ENCODE measurements at regions not wholly inside any gene's neighbourhood (a gene's known extent, or its start where the extent isn't known, plus 50 kb on each side); places are given as distances from the start of the nearest gene placed in this dataset.
A peak's percentile ranks its signal among the peaks of the same experiment; 100 is the strongest.

DNA sequence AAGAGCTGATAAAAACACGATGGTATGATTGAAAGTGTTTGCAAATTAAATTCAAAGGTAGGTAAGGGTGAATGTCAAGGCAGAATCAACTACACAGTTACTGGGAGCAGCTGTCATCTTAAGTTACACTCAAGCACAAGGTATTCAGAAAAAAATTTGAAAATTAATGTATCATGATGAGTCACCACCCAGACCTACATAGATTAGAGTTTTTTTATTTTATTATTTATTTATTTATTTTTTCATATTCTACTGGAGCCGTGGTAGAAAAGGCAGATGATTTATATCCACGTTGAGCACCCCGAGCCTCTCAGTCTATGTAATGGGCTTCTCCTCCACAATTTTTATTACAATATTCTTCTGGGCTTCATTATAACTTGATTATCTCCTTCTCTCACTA lies 728.9 kb upstream of the ARGLU1 start:
- TF ChIP-seq, protein P1, sequence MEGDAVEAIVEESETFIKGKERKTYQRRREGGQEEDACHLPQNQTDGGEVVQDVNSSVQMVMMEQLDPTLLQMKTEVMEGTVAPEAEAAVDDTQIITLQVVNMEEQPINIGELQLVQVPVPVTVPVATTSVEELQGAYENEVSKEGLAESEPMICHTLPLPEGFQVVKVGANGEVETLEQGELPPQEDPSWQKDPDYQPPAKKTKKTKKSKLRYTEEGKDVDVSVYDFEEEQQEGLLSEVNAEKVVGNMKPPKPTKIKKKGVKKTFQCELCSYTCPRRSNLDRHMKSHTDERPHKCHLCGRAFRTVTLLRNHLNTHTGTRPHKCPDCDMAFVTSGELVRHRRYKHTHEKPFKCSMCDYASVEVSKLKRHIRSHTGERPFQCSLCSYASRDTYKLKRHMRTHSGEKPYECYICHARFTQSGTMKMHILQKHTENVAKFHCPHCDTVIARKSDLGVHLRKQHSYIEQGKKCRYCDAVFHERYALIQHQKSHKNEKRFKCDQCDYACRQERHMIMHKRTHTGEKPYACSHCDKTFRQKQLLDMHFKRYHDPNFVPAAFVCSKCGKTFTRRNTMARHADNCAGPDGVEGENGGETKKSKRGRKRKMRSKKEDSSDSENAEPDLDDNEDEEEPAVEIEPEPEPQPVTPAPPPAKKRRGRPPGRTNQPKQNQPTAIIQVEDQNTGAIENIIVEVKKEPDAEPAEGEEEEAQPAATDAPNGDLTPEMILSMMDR (IDR thresholded peaks at IDR 0.05; ENCODE audit: low read depth, low read length, missing control alignments) = no peak
- DNase-seq (ENCODE audit: low read depth) = no peak
- H3K4me3 ChIP-seq (ENCODE audit: low read depth, low read length) = no peak overlapping the region
- in situ Hi-C loops (cut with HindIII; ENCODE audit: low sequenced_read_pairs) = no loop called here

DNA sequence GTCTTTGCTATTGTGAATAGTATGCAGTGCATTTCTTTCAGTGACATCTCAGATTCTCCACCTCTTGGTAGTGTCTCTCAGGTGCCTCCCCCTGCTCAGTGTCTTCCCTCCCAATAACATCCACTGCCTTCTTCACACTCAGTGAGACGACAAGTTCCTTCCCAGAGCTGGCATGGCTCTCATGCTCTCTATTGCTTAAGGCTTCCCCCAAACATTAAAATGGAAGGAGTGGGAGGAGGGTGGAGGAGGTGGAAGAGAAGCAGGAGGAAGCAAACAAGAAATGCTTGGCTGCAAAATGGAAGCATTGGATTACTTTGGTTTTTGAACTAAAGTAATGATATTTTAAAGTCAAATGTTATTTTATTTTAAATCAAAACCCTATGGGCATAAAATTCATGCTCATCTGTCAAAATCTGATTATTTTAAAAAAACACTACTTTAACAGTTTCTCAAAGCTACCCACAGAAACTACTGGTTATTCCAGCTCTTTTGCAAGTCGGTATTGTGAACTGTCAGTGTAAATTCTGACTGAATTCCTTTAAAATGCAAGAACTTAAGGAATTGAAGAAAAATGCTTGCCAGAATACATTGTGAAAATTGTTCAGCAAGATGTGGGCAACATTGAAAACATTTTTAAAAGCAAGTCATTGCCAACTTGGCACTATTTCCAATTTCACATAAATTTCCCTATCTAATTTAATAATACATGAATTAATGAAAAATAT lies 727.6 kb upstream of the ARGLU1 start:
- no peak overlapping the region for H3K4me3 ChIP-seq (ENCODE audit: low read depth, low read length)
- DNase-seq (ENCODE audit: low read depth) = no peak
- in situ Hi-C loops (cut with HindIII; ENCODE audit: low sequenced_read_pairs) = no loop called here
- TF ChIP-seq, protein P1 (IDR thresholded peaks at IDR 0.05; ENCODE audit: low read depth, low read length, missing control alignments) = no peak

DNA sequence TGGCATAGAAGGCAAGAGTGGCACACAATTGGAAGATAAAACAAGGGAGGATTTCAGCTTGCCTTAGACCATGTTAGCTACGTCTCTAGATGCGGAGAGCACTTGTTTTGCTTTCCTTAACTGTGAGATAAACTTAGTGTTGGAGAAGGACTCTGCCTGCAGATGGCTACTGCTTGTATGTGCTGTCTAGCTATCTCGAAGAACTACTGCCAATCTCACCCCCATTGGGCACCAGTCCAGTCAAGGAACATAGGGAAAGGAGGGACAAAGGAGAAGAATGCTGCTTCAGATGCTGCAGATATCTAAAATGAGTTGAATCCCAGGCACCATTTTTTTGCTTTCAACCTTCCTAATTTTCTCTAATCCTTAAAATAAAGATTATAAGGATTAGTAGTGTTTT lies 726.0 kb upstream of the ARGLU1 start:
- no peak for DNase-seq (ENCODE audit: low read depth)
- H3K4me3 ChIP-seq (ENCODE audit: low read depth, low read length) = no peak overlapping the region
- in situ Hi-C loops (cut with HindIII; ENCODE audit: low sequenced_read_pairs) = no loop called here
- TF ChIP-seq, protein P1 (IDR thresholded peaks at IDR 0.05; ENCODE audit: low read depth, low read length, missing control alignments) = no peak

DNA sequence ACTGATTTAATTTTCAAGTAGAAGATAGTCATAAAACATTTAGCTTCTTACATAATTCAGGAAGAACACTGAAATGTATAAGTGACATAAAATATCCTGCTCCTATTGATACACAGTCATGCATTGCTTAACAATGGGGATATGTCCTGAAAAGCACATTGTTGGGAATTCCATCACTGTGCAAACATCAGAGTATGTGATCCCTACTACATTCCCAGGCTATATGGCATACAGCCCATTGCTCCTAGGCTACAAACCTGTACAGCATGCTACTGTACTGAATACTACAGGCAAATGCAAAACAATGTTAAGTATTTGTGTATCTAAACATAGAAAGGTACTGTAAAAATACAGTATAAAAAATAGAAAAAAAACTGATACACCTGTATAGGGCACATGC lies 723.9 kb upstream of the ARGLU1 start:
- TF ChIP-seq, protein P1 (IDR thresholded peaks at IDR 0.05; ENCODE audit: low read depth, low read length, missing control alignments) = no peak
- no peak for DNase-seq (ENCODE audit: low read depth)
- H3K4me3 ChIP-seq (ENCODE audit: low read depth, low read length) = no peak overlapping the region
- in situ Hi-C loops (cut with HindIII; ENCODE audit: low sequenced_read_pairs) = no loop called here

DNA sequence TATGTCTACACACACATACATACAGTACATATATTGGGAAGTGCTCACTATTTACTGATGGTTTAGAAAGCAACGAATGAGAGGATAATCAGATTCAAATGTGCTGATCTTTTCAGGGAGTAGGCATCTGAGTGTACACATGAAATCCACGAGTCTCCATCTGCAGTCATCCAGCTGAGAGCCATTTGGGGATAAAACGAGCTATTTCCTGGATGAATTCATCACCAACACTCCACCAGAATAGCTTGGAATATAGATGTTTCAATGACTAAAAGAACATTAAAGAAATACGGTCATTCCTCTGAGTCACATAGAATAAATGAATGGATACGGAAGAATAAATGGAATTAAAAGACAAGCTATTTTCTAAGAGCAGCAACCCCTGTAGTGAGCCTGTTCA lies 721.6 kb upstream of the ARGLU1 start:
- TF ChIP-seq, protein P1 (IDR thresholded peaks at IDR 0.05; ENCODE audit: low read depth, low read length, missing control alignments) = no peak
- H3K4me3 ChIP-seq (ENCODE audit: low read depth, low read length) = no peak overlapping the region
- in situ Hi-C loops (cut with HindIII; ENCODE audit: low sequenced_read_pairs) = no loop called here
- DNase-seq (ENCODE audit: low read depth) = no peak

DNA sequence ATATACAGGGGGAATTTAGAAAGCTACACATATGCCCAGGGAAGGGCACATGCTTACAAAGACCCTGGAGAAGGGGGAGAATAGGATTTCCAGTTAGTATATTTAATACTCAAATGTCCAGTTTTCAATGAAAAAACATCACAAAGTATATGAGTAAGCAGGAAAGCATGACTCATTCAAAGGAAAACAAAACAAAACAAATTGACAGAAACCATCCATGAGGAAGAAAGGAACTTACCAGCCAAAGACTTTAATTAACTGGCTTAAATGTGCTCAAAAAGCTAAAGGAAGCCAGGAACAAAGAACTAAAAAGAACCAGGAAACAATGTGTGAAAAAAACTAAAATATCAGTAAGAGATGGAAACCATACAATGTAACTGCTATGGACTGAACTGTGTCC lies 716.2 kb upstream of the ARGLU1 start:
- peak; percentile 19 for DNase-seq (ENCODE audit: low read depth)
- no peak overlapping the region for H3K4me3 ChIP-seq (ENCODE audit: low read depth, low read length)
- TF ChIP-seq, protein P1 (IDR thresholded peaks at IDR 0.05; ENCODE audit: low read depth, low read length, missing control alignments) = no peak
- in situ Hi-C loops (cut with HindIII; ENCODE audit: low sequenced_read_pairs) = no loop called here

All from astrocyte of the cerebellum (primary cell).